CD8-positive, alpha-beta memory T cell (primary cell): ENCODE measurements at regions not wholly inside any gene's neighbourhood (a gene's known extent, or its start where the extent isn't known, plus 50 kb on each side); places are given as distances from the start of the nearest gene placed in this dataset.
A peak's percentile ranks its signal among the peaks of the same experiment; 100 is the strongest.
"Not testable (repeated sequence)": the region's sequence is repeated elsewhere in the genome, so short reads cannot be mapped to it uniquely, and the experiment has no call there.

ENCODE experiments used
- CTCF ChIA-PET: fragments of 350-600 bp; sonication (Branson Sonifier 250); formaldehyde crosslinking; loops from one replicate; lab custom pipeline; 2021; ENCODE audit warnings: antibody characterized with exemption; lab: Charles Lee
- POLR2A ChIA-PET: fragments of 350-600 bp; sonication (Branson Sonifier 250); formaldehyde crosslinking; loops from one replicate; lab custom pipeline; 2021; ENCODE audit warnings: antibody characterized with exemption; lab: Charles Lee
- DNase-seq, 5 donors: peaks; one replicate each; pipeline versions ENCODE4 v3.0.0 to v3.0.0-alpha.2; 2020 to 2022; ENCODE audit warnings: mixed read lengths in 1 of 5
- H3K27ac ChIP-seq: one replicate; pipeline ENCODE4 v1.7.0; 2013; ENCODE audit warnings: low read depth, mild to moderate bottlenecking, low read length, moderate library complexity
- H3K27me3 ChIP-seq: 2 replicates; pipeline ENCODE4 v1.7.0; 2013; ENCODE audit warnings: low read length, mild to moderate bottlenecking; ENCODE audit not compliant: insufficient read depth, poor library complexity, severe bottlenecking
- H3K36me3 ChIP-seq: 2 replicates; pipeline ENCODE4 v1.7.0; 2013; ENCODE audit warnings: mild to moderate bottlenecking, low read length, moderate library complexity; ENCODE audit not compliant: insufficient read depth
- H3K4me1 ChIP-seq: 2 replicates; pipeline ENCODE4 v1.7.0; 2013; ENCODE audit warnings: mild to moderate bottlenecking, low read length, moderate library complexity; ENCODE audit not compliant: insufficient read depth
- H3K4me3 ChIP-seq: 2 replicates; pipeline ENCODE4 v1.7.0; 2013; ENCODE audit warnings: mild to moderate bottlenecking, low read length
- H3K9me3 ChIP-seq: 2 replicates; pipeline ENCODE4 v1.7.0; 2013; ENCODE audit warnings: mild to moderate bottlenecking, low read length
- H3K27ac Mint-ChIP-seq, 8 donors: one replicate each; pipeline ENCODE4 v1.8.0; 2020 to 2021; ENCODE audit warnings: mixed read lengths in 8 of 8, mild to moderate bottlenecking in 6 of 8, inconsistent platforms in 3 of 8, moderate library complexity in 3 of 8
- H3K27me3 Mint-ChIP-seq, 2 donors: one replicate each; pipeline ENCODE4 v1.8.0; 2020 to 2021; ENCODE audit warnings: mixed read lengths in 2 of 2, mild to moderate bottlenecking in 1 of 2, moderate library complexity in 1 of 2
- H3K36me3 Mint-ChIP-seq, 3 donors: one replicate each; pipeline ENCODE4 v1.8.0; 2020 to 2021; ENCODE audit warnings: mixed read lengths in 3 of 3, inconsistent platforms in 1 of 3, mild to moderate bottlenecking in 1 of 3
- H3K4me1 Mint-ChIP-seq, 3 donors: one replicate each; pipeline ENCODE4 v1.8.0; 2020 to 2021; ENCODE audit warnings: mixed read lengths in 3 of 3, inconsistent platforms in 1 of 3, mild to moderate bottlenecking in 1 of 3
- H3K4me3 Mint-ChIP-seq, 7 donors: one replicate each; pipeline ENCODE4 v1.8.0; 2020 to 2021; ENCODE audit warnings: mixed read lengths in 7 of 7, mild to moderate bottlenecking in 6 of 7, moderate library complexity in 4 of 7, inconsistent platforms in 2 of 7
- H3K9me3 Mint-ChIP-seq, 5 donors: one replicate each; pipeline ENCODE4 v1.8.0; 2020 to 2022; ENCODE audit warnings: mixed read lengths in 5 of 5, mild to moderate bottlenecking in 3 of 5, moderate library complexity in 2 of 5, inconsistent platforms in 1 of 5

DNA sequence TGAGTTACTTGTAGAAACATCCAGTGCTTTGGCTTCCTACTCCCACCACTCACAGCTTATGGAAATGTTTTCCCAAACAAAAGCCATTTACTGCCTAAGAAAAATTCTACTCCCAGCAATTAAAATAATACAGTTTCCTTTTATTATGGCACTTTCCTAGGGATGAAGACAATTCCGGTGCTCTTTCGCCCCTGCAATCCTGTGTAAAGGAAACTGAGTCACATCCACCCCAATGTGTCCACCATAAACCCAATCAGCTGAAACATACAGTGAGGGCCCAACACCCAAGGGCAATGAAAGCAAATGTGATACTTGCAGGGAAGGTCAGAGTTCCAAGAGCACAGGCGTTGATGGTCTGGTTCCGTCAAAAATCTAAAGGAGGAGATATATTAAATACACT is 62.0 kb upstream of the ST3GAL5 start:
- Mint-ChIP-seq H3K27ac (no peak overlapping the region), H3K27me3 (no peaks in the 10 kb centered on the region), H3K4me3 (no peak overlapping the region), H3K36me3 (peaks cover 0 to 22% (median 0%) of the 10 kb centered on the region in 3 donors), H3K4me1 (no peaks in the 10 kb centered on the region), H3K9me3 (peaks cover 3 to 12% (median 7%) of the 10 kb centered on the region in 5 donors)
- Histone ChIP-seq H3K4me3 (no peak overlapping the region), H3K27me3 (no peaks in the 10 kb centered on the region), H3K4me1 (no peaks in the 10 kb centered on the region), H3K36me3 (no peaks in the 10 kb centered on the region), H3K9me3 (no peaks in the 10 kb centered on the region), H3K27ac (no peak overlapping the region)
- DNase-seq: no peak
- ChIA-PET POLR2A (no interaction called here), CTCF (no interaction called here)

DNA sequence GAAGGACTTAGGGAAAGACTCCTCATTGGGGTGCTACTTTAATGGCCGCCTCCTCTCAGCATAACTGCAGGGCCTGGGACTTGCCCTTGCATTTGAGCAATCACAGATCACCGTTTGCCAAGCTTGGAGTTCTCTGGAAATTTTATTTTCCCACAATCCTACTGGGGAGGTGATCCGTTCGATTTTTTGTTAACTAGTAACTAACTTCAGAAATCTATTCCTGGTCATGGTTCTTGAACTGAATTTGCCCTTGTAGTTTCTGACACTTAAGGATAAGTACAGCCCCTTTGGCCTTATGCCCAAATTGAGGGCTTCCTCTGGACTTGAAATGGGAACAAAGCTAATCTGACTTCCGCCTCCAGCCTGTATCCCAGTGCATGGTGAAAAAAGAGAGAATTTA is 60.5 kb upstream of the ST3GAL5 start:
- Histone ChIP-seq H3K27ac (no peak overlapping the region), H3K36me3 (no peaks in the 10 kb centered on the region), H3K4me3 (no peak overlapping the region), H3K9me3 (no peaks in the 10 kb centered on the region), H3K27me3 (no peaks in the 10 kb centered on the region), H3K4me1 (no peaks in the 10 kb centered on the region)
- Mint-ChIP-seq H3K27me3 (no peaks in the 10 kb centered on the region), H3K27ac (no peak overlapping the region), H3K4me1 (no peaks in the 10 kb centered on the region), H3K9me3 (peaks cover 3 to 14% (median 7%) of the 10 kb centered on the region in 5 donors), H3K4me3 (no peak overlapping the region), H3K36me3 (peaks cover 0 to 22% (median 2%) of the 10 kb centered on the region in 3 donors)
- POLR2A ChIA-PET: no interaction called here
- no peak for DNase-seq
- CTCF ChIA-PET: no interaction called here

DNA sequence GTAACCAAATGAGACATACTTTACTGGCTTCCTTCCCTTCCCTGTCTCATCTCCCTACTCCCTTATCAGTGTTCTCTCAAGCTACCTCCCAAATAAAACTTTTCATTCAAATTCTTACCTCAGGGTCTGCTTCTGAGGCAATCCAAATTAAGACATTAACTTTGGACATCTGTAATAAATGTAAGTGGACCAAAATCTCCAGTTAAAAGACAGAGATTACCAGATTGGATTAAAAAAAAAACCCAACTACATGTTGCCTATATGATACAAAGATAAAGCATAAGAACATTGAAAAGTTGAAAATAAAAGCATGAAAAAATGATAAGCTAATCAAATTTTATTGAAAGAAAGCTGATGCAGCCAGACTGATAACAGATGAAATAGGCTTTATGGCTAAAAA is 58.8 kb upstream of the ST3GAL5 start:
- Mint-ChIP-seq H3K27ac (no peak overlapping the region), H3K4me3 (no peak overlapping the region), H3K27me3 (no peaks in the 10 kb centered on the region), H3K4me1 (no peaks in the 10 kb centered on the region), H3K9me3 (peaks cover 10 to 21% (median 17%) of the 10 kb centered on the region in 5 donors), H3K36me3 (peaks cover 2 to 32% (median 6%) of the 10 kb centered on the region in 3 donors)
- no peaks in the 10 kb centered on the region for H3K27me3 ChIP-seq
- ChIA-PET CTCF (no interaction called here), POLR2A (no interaction called here)
- no peaks in the 10 kb centered on the region for H3K36me3 ChIP-seq
- no peaks in the 10 kb centered on the region for H3K4me1 ChIP-seq
- H3K27ac ChIP-seq: no peak overlapping the region
- no peak for DNase-seq
- no peak overlapping the region for H3K4me3 ChIP-seq
- H3K9me3 ChIP-seq: no peaks in the 10 kb centered on the region

DNA sequence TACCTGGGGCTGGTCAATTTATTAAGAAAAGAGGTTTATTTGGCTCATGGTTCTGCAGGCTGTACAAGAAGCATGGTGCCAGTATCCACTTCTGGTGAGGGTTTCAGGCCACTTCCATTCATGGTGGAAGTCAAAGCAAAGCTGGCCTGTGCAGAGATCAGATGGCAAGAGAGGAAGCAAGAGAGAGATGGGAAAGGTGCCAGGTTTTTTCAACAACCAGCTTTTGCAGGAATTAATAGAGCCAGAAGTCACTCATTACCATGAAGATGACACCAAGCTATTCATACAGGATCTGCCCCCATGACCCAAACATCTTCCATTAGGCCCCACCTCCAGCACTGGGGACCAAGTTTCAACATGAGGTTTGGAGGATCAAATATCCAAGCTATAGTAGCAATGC is 56.8 kb upstream of the ST3GAL5 start:
- ChIA-PET POLR2A (no interaction called here), CTCF (no interaction called here)
- no peaks in the 10 kb centered on the region for H3K4me1 ChIP-seq
- no peaks in the 10 kb centered on the region for H3K27me3 ChIP-seq
- no peaks in the 10 kb centered on the region for H3K27me3 Mint-ChIP-seq
- H3K4me1 Mint-ChIP-seq: no peaks in the 10 kb centered on the region
- DNase-seq: no peak
- H3K27ac Mint-ChIP-seq: no peak overlapping the region
- H3K27ac ChIP-seq: no peak overlapping the region
- H3K36me3 Mint-ChIP-seq: peaks cover 2 to 46% (median 6%) of the 10 kb centered on the region in 3 donors
- H3K9me3 ChIP-seq: peaks cover 6% of the 10 kb centered on the region
- peaks cover 19 to 35% (median 25%) of the 10 kb centered on the region in 5 donors for H3K9me3 Mint-ChIP-seq
- H3K4me3 ChIP-seq: no peak overlapping the region
- no peaks in the 10 kb centered on the region for H3K36me3 ChIP-seq
- H3K4me3 Mint-ChIP-seq: no peak overlapping the region

DNA sequence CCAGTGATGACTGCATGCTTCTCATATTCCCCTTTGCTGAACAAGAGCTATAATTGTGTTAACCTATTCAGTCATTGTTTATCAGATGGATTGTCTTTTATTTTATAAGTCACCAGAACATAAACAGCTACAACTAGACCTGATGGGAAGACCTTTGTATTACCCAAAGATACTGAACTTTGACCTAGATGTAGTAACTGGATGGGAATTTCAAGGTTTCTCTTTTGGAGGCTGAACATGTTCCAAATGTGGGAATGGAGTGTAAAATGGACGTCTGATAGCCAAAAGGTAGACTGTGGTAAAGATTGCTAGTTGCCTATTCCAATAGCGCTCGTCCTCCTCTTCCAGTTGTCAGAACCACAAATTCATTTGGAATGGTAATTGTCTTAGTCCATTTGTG is 56.4 kb upstream of the ST3GAL5 start:
- no peaks in the 10 kb centered on the region for H3K36me3 ChIP-seq
- H3K9me3 Mint-ChIP-seq: peaks cover 19 to 37% (median 25%) of the 10 kb centered on the region in 5 donors
- DNase-seq: no peak
- H3K36me3 Mint-ChIP-seq: peaks cover 2 to 46% (median 6%) of the 10 kb centered on the region in 3 donors
- ChIA-PET CTCF (no interaction called here), POLR2A (no interaction called here)
- no peaks in the 10 kb centered on the region for H3K27me3 Mint-ChIP-seq
- no peaks in the 10 kb centered on the region for H3K27me3 ChIP-seq
- no peak overlapping the region for H3K4me3 ChIP-seq
- no peak overlapping the region for H3K4me3 Mint-ChIP-seq
- no peaks in the 10 kb centered on the region for H3K4me1 ChIP-seq
- H3K9me3 ChIP-seq: peaks cover 6% of the 10 kb centered on the region
- no peak overlapping the region for H3K27ac ChIP-seq
- H3K27ac Mint-ChIP-seq: no peak overlapping the region
- no peaks in the 10 kb centered on the region for H3K4me1 Mint-ChIP-seq

DNA sequence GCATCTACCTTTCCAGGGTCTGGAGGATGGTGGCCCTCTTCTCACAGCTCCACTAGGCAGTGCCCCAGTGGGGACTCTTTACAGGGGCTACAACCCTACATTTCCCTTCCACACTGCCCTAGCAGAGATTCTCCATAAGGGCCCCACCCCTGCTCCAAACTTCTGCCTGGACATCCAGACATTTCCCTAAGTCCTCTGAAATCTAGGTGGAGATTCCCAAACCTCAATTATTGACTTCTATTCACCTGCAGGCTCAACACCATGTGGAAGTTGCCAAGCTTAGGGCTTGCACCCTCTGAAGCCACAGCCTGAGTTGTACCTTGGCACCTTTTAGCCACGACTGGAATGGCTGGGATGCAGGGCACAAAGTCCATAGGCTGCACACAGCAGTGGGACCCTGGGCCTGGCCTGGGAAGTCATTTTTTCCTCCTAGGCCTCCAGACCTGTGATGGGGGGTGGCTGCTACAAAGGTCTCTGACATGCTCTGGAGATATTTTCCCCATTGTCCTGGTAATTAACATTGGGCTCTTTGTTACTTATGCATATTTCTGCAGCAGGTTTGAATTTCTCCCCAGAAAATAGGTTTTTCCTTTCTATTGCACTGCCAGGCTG is 53.7 kb upstream of the ST3GAL5 start:
- no peak overlapping the region for H3K4me3 Mint-ChIP-seq
- no peak for DNase-seq
- no peak overlapping the region for H3K4me3 ChIP-seq
- peaks cover 6% of the 10 kb centered on the region for H3K9me3 ChIP-seq
- H3K36me3 Mint-ChIP-seq: peaks cover 2 to 36% (median 8%) of the 10 kb centered on the region in 3 donors
- H3K27ac Mint-ChIP-seq: no peak overlapping the region
- no peaks in the 10 kb centered on the region for H3K27me3 ChIP-seq
- H3K27ac ChIP-seq: no peak overlapping the region
- H3K36me3 ChIP-seq: no peaks in the 10 kb centered on the region
- CTCF ChIA-PET: no interaction called here
- H3K27me3 Mint-ChIP-seq: peaks cover 0 to 4% of the 10 kb centered on the region in 2 donors
- POLR2A ChIA-PET: no interaction called here
- H3K9me3 Mint-ChIP-seq: peaks cover 11 to 34% (median 19%) of the 10 kb centered on the region in 5 donors
- H3K4me1 Mint-ChIP-seq: peaks cover 0 to 6% (median 3%) of the 10 kb centered on the region in 3 donors
- H3K4me1 ChIP-seq: no peaks in the 10 kb centered on the region

DNA sequence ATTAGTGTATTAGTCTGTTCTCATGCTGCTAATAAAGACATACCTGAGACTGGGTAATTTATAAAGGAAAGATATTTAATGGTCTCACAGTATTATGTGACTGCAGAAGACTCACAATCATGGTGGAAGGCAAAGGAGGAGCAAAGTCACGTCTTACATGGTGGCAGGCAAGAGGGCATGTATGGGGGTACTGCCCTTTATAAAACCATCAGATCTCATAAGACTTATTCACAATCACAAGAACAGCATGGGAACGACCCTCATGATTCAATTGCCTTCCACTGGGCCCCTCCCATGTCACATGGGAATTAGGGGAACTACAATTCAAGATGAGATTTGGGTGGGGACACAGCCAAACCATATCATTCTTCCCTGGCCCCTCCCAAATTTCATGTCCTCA is 52.7 kb upstream of the ST3GAL5 start:
- H3K4me3 ChIP-seq, CTCF ChIA-PET, H3K27me3 ChIP-seq, DNase-seq, H3K4me1 ChIP-seq, H3K4me3 Mint-ChIP-seq, POLR2A ChIA-PET, H3K36me3 ChIP-seq, H3K27ac ChIP-seq, H3K9me3 ChIP-seq, H3K4me1 Mint-ChIP-seq, H3K27me3 Mint-ChIP-seq: not testable (repeated sequence)
- H3K9me3 Mint-ChIP-seq: peaks cover 11 to 29% (median 19%) of the 10 kb centered on the region in 5 donors
- peak overlapping the region in 1 of 8 donors; percentile 5 for H3K27ac Mint-ChIP-seq
- H3K36me3 Mint-ChIP-seq: peaks cover 2 to 28% (median 8%) of the 10 kb centered on the region in 3 donors

DNA sequence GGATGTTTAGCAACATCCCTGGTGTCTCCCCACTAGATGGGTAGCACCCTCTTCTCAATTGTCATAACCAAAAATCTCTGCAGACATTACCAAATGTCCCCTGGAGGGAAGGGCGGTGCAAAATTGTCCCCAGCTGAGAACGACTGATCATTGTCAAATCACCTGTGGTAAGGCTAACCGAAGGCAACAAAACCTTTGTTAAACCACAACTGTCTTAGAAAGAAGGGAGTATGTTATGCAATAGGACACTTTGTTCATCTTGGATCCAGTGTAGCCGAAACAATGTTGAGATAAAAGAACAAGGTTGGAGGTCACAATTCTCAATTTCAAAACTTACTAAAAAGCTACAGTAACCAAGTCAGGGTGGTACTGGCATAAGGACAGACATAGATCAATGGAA is 50.3 kb upstream of the ST3GAL5 start:
- Mint-ChIP-seq H3K9me3 (peaks cover 11 to 23% (median 19%) of the 10 kb centered on the region in 5 donors), H3K4me1 (peaks cover 3 to 8% (median 3%) of the 10 kb centered on the region in 3 donors), H3K27me3 (peaks cover 4 to 5% of the 10 kb centered on the region in 2 donors), H3K36me3 (peaks cover 2 to 24% (median 6%) of the 10 kb centered on the region in 3 donors), H3K4me3 (no peak overlapping the region), H3K27ac (no peak overlapping the region)
- Histone ChIP-seq H3K4me3 (no peak overlapping the region), H3K9me3 (peaks cover 6% of the 10 kb centered on the region), H3K36me3 (no peaks in the 10 kb centered on the region), H3K27me3 (no peaks in the 10 kb centered on the region), H3K4me1 (no peaks in the 10 kb centered on the region), H3K27ac (no peak overlapping the region)
- ChIA-PET POLR2A (interaction anchor here (0.6 kb wide), 1 partner anchor 38 kb away, joined by 3 read pairs; no protein-coding TSS in a partner anchor), CTCF (interaction anchor here (1.0 kb wide), 1 partner anchor 112 kb away, joined by 3 read pairs; no protein-coding TSS in a partner anchor)
- DNase-seq: no peak
